GM19351 (cell line): ENCODE measurements at regions not wholly inside any gene's neighbourhood (a gene's known extent, or its start where the extent isn't known, plus 50 kb on each side); places are given as distances from the start of the nearest gene placed in this dataset.

ENCODE experiments used
- ATAC-seq: cut with Tn5 transposase; IDR thresholded peaks from one replicate; pipeline ENCODE4 v1.9.1; 2021; ENCODE audit warnings: mild to moderate bottlenecking, moderate library complexity; ENCODE audit not compliant: unreplicated experiment

DNA sequence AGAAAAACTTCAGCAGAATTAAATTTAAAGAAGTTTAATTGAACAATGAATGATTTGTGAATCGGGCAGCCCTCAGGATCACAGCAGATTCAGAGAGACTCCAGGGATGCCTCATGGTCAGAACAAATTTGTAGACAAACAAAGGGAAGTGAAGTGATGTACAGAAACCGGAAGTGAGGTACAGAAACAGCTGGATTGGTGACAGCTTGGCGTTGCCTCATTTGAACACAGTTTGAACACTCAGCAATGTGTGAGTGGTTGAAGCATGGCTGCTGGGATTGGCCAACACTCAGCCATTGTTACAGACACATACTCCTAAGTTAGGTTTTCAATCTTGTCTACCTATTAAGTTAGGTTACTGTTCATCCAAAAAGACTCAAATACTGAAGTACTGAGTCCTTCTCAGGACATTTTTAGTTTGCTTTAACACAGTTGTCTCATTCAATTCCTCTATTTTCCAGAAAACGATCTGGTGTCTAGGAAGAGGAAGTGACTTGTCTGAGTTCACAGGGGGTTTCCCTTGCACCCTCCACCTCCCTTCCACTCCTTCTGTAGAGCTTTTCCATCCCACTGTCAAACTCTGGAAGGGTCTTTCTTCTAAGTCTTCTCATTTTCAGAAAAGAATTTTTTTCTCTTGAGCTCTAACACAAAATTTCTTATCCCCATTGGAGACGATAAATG, 137.9 kb downstream of the SLC4A3 start:
- ATAC-seq: no peak

DNA sequence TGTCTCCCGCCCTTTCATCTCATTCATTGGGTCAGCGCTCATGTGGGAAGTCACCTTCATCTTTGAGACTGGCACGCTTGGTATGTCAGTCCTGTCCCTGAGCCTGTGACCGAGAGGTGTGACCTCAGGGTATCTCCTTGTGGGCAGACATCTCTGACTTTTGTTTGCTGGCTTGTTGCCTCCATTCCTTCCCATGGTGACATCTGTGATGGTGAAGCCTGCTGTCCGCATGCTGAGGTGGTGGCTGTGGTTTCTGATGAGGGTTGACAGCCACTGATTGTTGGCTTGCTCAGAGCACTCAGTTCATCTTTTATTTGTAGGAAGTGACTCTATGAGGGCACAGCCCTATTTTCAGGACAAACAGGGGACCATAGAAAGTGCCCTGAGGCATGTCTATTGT, 139.2 kb downstream of the SLC4A3 start:
- no peak for ATAC-seq

DNA sequence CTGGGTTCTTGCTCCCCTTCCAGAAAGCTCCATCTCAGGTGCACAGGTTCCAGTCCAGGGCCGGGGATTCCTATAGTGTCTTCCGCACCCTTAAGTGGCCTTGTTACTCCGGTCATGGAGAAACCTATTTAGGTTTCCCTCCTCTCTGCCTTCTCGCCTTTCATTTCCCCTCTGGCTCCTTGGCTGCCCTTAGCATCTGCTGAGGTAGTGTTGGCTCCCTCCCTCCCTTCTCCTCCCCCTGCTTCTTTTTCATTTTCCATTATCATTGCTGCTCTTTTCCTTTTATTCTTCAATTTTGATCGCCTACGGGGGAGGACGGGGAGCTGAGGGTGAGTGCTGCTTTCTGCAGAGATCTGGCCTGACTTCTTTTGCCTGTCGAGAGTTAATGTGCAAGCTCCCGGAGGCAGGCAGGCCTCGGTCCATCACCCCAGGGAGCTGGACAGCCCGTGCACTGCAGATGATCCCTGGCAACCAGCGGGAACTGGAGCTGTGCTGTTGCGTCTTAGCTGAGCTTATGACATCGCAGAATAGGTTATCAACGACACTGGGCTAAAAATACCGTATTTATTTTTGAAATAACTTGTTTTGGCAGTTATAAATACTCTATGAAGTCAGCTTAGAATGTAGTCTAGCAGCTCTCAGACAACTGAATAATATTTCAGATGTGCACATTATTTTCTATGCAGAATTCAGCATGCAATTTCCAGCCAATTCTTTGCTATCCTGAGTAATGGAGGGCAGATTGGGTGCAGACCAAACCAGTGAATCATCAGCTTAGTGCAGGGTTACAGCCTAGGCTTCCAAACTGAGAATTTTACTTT, 141.9 kb downstream of the SLC4A3 start:
- ATAC-seq: no peak

DNA sequence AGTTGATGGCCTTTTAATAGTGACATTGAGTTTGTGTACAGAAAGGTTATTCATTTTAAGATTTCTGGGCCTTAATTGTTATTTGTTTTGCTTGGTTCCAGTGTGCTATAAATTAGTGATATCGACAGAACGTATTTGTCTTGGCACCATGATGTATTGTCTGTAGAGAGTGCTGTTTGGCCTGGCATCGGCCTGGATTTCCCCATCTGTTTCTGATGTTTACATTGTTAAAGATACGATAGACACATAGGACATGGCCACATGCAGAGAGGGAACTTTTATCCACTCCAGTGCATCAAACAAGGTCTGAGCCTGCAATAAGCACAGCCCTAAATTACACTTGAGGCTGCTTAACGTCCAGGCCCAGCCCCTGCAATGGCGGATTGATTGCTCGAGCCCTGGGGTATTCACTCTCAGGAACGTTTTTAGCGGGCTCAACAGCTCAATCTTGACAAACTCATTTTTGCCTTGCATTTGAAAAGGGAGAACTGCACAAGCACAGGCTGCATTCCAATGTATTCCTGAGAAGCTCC, 144.7 kb downstream of the SLC4A3 start:
- ATAC-seq: no peak

DNA sequence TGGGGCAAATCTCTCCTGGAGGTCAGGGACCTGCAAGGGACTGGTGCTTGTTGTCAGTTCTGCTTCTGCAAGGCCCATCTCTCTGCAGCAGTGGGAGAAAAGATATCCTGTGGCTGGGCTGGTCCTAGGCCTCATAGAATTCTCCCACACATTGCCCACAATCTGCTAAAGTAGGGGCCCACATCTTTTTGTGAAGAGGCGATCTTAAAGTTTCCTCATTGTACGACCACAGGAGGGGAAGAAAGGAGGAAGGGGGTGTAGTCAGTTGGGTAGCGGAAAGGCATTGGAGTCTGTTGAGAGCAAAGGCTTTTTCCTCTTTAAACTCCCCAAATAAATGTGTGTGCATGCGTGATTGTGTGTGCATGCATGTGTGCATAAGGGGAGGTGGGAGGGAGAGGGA, 145.3 kb downstream of the SLC4A3 start:
- ATAC-seq: no peak

DNA sequence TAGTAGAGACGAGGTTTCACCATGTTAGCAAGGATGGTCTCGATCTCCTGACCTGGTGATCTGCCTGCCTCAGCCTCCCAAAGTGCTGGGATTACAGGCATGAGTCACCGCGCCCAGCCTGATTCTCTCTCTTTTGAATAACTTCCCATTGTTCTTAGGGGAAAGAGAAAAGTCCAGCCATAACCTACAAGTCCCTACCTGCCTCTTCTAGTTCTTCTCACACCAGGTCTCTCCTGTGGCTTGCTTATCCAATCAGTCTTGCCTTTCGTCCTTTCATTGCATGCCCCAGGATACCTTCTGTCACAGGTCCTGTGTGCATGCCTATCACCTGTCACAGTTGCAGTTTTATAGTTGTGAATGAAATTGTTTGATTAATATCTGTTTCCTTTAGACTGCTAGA, 148.1 kb downstream of the SLC4A3 start:
- ATAC-seq: no peak

DNA sequence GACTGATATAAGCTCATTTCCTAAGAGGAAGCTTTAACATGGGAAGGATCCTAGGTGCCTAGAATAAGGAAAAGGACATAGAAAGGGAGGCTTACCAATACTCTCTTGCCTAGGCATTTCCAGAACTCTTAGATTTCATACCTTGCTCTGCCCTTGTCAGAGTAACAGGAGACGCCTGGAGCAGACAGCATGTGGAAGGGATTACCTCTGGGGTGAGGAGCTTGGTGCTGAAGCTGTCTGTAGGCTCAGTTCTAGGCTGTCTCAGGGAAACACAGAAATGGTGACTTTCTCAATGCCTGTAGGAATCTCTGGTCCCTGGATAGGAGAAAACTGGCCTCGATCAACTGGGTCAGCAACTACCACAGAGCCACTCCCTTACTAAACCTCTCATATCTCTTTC, 150.0 kb downstream of the SLC4A3 start:
- no peak for ATAC-seq

DNA sequence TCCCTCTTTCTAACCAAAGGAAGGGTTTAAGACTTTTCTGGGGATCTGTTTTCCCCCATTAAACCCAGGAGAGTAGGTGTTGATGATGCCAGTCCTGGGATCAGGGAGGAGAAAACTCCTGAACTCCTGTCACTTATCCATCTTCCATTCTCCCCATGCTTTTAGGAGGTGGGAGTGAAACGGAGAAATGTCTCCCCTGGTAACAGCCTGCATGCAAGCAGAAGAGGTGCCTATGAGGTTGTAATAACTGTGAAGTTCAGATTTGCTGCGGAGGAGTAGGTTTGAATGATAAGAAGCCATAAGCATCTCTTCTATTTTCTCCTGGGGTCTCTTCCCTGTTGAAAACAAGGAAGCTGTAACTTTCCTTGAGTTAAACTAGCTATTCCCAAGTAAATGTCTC, 150.8 kb downstream of the SLC4A3 start:
- ATAC-seq: no peak

DNA sequence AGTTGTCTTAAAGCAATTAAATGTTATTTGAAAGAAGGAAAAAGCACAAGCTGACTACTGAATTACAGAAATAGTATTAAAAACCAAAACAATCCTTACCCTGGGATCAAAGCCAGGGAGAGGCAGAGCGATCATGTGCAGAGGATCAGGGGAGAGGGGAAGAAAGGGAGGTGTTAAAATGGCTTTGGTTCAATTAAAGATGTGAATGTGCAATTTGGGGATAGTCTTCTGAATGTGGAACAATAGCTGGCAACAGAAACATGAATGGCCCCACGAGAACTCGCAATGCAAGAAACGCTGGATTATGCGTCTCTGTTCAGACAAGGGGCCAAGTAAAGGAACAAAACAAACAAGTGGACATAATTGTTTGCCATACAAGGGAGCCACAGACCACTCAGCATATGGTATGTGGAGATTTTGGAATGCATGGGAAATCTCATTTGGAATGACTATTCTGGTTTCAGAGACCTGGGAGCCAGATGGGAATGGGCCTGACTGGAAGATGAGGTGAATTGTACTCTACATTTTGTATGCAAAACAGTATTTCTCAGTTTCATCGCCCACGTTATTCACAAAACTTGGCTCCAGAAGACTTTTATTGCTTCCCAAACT, 155.4 kb downstream of the SLC4A3 start:
- no peak for ATAC-seq

DNA sequence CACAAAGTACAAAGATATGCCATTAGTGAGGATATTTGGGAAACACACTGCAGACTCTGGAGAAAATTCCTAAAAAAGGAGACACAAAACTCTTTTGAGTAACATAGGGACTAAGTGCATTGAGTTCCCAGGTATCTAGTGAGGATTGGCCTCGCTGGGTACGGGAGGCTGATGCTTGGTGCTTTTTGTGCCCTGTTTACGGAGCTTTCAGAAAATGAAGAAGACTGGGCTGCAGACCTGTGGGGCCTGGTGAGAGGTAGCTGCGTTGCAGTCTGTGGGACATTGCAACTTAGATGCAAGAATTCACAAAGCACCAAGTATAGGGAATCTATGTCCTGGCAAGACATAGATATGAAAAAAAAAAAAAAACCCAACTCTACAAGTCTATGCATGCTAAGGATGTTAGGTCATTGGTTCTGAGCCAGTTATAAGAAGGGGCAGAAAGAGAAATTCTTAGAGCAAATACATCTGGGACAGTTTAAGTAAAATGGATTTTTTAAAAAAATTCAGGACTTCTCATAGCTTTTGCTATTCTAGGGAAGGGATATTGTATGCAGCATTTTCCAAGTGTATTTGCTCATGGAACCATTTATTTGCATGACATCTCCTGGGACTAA, 156.0 kb downstream of the SLC4A3 start:
- ATAC-seq: no peak

DNA sequence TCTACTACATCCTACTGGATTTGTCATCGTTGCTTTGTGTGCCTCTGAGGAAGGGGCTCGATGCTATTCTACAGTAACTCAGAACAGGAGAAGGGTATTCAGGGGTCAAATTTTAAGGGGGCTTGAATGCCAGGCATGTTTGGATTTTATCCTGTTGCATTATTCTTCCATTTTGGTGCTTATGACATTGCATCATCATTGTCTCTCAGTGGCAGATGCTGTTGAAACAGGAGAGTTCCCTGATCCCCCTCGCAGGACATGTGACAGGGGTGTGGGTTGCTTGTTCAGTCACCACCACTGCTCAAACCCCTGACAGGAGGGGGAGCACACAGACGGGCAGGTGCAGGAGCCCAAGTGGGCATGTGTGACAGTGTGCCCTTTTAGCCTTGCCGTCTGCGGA, 156.7 kb downstream of the SLC4A3 start:
- no peak for ATAC-seq

DNA sequence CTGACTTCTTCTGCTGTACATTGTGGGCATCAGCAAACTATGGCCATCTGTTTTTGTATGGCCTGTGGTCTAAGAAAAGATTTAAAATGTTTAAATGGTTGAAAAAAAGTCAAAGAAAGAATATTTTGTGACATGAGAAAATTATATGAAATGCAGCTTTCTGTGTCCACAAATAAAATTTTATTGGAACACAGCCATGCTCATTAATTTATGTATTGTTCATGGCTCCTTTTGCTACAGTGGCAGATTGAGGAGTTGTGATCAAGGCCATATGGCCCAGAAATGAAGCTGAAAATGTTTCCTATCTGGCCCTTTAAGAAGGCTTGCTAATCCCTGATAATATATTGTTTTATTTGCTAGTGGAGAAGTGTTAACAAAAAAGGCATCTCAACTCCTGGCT, 162.0 kb downstream of the SLC4A3 start:
- no peak for ATAC-seq

DNA sequence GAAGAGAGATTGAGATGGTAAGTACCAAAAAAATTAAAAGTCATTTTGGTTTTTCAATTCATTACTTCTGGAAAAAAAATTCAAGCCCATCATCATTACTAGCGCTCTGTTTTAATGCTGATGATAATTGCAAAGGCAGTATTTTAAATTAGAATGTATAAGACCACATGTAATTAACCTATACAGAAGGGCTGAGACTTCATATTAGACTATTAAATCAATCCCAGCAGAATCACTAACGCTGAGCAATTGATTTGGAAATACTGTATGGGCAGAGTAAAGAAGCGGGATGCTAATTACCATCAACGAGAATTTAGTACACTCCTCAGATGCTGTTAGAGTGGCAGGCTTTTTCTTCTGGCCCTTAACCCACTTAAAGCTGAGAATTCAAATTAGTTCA, 165.0 kb downstream of the SLC4A3 start:
- ATAC-seq: no peak

DNA sequence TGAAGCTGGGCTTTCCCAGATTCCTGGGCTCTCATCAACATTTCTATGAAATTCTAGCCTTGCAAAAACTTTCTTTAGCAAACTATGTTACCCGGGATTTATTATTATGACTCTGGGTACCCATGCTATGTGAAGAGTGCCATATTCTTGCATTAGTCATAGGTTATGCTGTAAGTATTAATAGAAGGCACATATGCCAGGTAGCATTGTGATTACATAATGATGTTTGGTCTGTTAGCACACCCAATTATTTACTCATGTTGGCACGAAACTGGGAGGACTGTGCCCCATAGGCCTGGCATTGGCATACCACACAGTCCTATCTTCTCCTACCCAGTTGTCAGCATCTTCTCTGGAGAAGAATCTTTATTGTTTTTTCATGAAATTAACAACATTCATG, 171.0 kb downstream of the SLC4A3 start:
- no peak for ATAC-seq

DNA sequence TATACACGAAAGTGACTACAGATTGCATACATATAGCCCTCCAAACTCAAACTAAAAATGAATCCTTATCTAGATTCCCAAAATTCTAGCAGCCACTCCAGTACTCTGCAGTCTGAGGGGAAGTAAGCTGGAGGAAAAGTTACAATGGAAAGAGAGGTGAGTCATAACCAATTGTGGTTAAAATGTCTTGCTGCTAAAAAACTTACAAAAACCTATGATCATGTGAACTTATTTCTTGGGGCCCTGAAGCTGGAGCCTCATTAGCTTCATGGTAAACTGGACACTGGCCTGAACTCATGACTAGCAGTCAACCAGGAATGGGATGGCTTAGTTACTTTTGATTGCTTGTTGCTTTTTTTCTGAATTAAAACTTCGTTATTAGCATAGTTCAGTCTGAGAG, 175.9 kb downstream of the SLC4A3 start:
- no peak for ATAC-seq

DNA sequence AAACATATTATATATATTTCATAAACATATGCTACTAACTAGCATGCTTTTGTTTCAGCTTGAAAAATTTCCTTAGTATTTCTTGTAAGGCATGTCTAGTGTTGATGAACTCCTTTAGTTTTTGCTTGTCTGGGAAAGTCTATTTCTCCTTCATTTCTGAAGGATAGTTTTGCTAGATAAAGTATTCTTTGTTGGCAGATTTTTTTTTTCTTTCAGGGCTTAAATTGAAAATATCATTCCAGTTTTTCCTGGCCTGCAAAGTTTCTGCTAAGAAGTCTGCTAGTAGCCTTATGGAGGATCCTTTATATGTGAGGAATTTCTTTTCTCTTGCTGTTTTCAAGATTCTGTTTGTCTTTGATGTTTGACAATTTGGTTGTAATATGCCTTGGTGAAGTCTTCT, 183.5 kb downstream of the SLC4A3 start:
- no peak for ATAC-seq

DNA sequence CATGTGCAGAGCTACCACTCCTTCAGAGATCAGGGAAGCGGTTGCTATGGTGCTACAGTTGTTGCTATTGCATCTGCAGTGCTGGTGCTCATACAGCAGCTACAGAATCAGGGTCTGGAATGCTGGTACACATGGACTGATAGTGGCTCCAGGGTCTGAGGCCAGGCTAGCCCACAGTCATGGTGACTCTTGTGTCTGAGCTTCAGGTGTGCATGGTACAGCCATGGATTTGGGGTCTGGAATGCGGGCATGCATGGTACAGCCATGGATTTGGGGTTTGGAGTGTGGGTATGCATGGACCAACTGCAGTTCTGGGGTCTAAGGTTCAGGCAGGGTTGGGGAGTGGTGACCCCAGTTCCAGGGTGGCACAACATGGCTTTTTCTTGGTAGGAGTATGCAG, 185.2 kb downstream of the SLC4A3 start:
- ATAC-seq: no peak

DNA sequence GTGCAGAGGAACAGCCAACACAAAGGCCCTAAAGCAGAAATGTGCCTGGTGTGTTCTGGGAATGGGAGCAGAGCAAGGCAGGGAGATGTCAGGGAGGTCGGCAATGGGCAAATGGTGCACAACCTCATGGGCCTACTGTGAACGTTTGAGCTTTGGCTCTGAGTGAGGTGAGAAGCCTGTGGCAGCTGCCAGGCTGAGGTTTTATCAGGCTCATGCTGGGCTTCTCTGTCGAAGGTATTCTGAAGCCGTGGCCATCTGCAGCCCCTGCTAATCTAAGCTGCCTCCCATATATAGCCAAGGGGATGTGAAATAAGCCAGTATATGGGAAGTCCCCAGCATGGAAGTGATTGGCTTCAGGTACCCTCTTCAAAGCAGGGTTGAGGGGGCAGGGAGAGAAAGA, 193.3 kb downstream of the SLC4A3 start:
- no peak for ATAC-seq

DNA sequence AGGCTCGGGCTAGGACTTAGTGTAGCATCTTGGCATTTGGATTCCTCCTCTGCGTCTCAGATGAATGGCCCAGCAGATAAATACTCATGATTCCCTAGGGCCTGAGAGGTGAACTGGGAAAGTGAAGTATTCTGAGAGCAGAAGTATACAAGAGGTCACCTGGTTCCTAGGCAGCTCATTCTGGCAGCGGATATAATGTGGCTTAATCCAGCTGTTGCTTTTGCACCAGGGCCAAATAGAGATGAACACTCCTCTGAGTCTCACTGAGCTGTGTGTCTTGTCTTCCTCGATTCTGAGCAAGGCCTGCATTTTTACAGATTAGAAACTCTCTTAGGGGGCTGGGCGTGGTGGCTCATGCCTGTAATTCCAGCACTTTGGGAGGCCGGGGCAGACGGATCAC, 196.1 kb downstream of the SLC4A3 start:
- no peak for ATAC-seq

DNA sequence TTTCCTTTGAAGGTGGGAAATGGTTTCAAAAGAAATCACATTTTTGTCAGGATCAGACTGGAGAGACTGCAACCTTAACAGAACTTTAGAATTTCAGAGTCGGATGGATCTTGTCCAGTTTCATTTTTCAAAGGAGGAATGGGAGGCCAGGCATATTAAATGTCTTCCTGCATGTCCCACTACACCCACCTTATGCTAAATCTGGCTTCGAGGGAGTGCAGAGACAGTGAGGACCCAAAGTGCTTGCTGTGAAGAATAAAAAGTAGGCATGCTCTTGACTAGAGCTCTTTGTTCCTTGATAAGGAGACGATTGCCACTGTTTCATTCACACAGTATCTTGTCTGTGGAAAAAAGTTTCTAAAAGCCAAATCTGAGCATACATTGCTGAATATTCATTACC, 197.6 kb downstream of the SLC4A3 start:
- no peak for ATAC-seq

DNA sequence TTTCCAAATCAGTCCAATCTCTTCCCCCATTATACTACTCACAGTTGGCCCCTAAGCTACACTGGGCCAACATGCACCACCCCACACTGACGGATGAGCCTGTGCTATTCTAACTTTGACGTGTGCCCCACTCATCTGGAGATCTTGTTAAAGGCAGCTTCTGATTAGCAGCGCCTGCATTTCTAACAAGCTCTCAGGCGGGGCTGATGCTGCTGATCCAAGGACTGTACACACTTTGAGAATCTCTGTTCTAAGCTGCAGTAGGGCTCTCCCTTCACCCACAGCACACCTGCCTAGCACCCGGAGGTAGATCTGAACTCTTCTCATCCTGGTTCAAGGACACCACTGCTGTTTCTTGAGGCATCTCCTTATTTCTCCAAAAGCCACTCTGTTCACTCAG, 200.7 kb downstream of the SLC4A3 start:
- ATAC-seq: no peak
